A673 (cell line): ENCODE measurements at regions not wholly inside any gene's neighbourhood (a gene's known extent, or its start where the extent isn't known, plus 50 kb on each side); places are given as distances from the start of the nearest gene placed in this dataset.

Experiments used
- EZH2 ChIP-seq: fragments of 200-600 bp; sonication (generic); IDR thresholded peaks from 2 replicates; pipeline ENCODE4 v1.6.1; 2017; ENCODE audit warnings: borderline replicate concordance, low read depth, mild to moderate bottlenecking, mixed read lengths, antibody characterized with exemption, low read length; ENCODE audit not compliant: poor library complexity, severe bottlenecking
- TF ChIP-seq, protein P1 (sequence below): fragments of 300-800, 200-600 bp; sonication (generic); conservative IDR thresholded peaks from 2 replicates; pipeline ENCODE4 v1.5.1; 2017; ENCODE audit warnings: low read depth, mild to moderate bottlenecking, antibody characterized with exemption, low read length, moderate library complexity, mixed read lengths

DNA sequence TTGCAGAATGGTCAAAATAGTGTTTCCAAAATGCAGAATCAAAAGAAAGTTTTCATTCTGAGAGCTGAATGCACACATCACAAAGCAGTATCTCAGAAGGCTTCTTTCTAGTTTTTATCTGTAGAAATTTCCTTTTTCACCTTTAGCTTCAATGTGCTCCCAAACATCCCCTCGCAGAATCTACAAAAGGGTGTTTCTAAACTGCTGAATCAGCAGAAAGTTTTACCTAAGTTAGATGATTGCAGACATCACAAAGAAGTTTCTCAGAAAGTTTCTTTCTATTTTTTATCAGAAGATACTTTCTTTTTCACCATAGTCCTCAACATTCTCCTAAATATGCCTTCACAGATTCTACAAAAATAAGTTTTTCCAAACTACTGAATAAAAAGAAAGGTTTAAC, 239.8 kb downstream of the OR4A5 start:
- TF ChIP-seq, protein P1, sequence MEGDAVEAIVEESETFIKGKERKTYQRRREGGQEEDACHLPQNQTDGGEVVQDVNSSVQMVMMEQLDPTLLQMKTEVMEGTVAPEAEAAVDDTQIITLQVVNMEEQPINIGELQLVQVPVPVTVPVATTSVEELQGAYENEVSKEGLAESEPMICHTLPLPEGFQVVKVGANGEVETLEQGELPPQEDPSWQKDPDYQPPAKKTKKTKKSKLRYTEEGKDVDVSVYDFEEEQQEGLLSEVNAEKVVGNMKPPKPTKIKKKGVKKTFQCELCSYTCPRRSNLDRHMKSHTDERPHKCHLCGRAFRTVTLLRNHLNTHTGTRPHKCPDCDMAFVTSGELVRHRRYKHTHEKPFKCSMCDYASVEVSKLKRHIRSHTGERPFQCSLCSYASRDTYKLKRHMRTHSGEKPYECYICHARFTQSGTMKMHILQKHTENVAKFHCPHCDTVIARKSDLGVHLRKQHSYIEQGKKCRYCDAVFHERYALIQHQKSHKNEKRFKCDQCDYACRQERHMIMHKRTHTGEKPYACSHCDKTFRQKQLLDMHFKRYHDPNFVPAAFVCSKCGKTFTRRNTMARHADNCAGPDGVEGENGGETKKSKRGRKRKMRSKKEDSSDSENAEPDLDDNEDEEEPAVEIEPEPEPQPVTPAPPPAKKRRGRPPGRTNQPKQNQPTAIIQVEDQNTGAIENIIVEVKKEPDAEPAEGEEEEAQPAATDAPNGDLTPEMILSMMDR: no peak
- no peak for TF ChIP-seq EZH2
